ENCODE measurements at regions not wholly inside any gene's neighbourhood (a gene's known extent, or its start where the extent isn't known, plus 50 kb on each side); places are given as distances from the start of the nearest gene placed in this dataset.

- no peak for DNase-seq
Measured at GRCh38 chr10:3350205-3350604, 177.6 kb upstream of the PITRM1 start.

More at GRCh38 chr10:3350205-3350604, 177.6 kb upstream of the PITRM1 start:
- Histone ChIP-seq H4K91ac (ENCODE audit: insufficient read depth, low read depth, low read length) (0 out of 2 replicates have a peak overlapping the region, but pooled peaks have one; percentile 12), H3K4ac (ENCODE audit: low read depth, low read length) (no peak overlapping the region), H3K27me3 (ENCODE audit: control insufficient read depth, insufficient read depth, low read length) (peaks cover 15% of the 10 kb centered on the region), H3K4me3 (ENCODE audit: insufficient read depth, low read depth, low read length) (no peak overlapping the region), H3K36me3 (ENCODE audit: control insufficient read depth, insufficient read depth, low read length) (no peaks in the 10 kb centered on the region), H3K9ac (ENCODE audit: low read depth, low read length) (no peak overlapping the region), H3K4me1 (ENCODE audit: control insufficient read depth, insufficient read depth, low read length) (no peaks in the 10 kb centered on the region), H3K18ac (ENCODE audit: low read depth, low read length) (no peak overlapping the region), H3K14ac (replicated peaks; ENCODE audit: low read depth, low read length) (no peak overlapping the region), H3K4me2 (ENCODE audit: low read depth, low read length) (no peak overlapping the region), H3K56ac (ENCODE audit: extremely low read depth, insufficient read depth, low read length) (no peak overlapping the region), H3K9me1 (ENCODE audit: insufficient read depth, low read length) (0 out of 2 replicates have a peak, but pooled peaks cover 5% of the 10 kb centered on the region), H3K9me3 (ENCODE audit: control insufficient read depth, insufficient read depth, low read length) (no peaks in the 10 kb centered on the region), H3K27ac (ENCODE audit: insufficient read depth, low read length) (no peak overlapping the region), H2BK120ac (ENCODE audit: low read depth, low read length) (no peak overlapping the region), H2AFZ (replicated peaks; ENCODE audit: low read length, poor library complexity) (peak overlapping the region; percentile 33), H3K79me1 (ENCODE audit: low read depth in 1 of 2, low read length in 2 of 2) (no peaks in the 10 kb centered on the region), H2BK15ac (ENCODE audit: low read depth, low read length) (no peak overlapping the region), H3K23ac (ENCODE audit: low read depth, low read length) (no peak overlapping the region), H4K5ac (ENCODE audit: low read depth, low read length) (no peak overlapping the region), H2BK5ac (ENCODE audit: low read depth, low read length, poor library complexity, severe bottlenecking) (no peak overlapping the region), H4K20me1 (ENCODE audit: insufficient read depth, low read length) (no peaks in the 10 kb centered on the region), H2AK5ac (ENCODE audit: low read depth, low read length) (no peak overlapping the region), H2BK20ac (ENCODE audit: low read depth, low read length) (no peak overlapping the region), H2AK9ac (replicated peaks; ENCODE audit: low read depth, low read length, poor library complexity) (peak overlapping the region; percentile 29), H4K8ac (ENCODE audit: low read depth in 2 of 2, low read length in 2 of 2) (no peak overlapping the region)
- intact Hi-C loops (cut with micrococcal nuclease) = no loop called here
- ATAC-seq (ENCODE audit: low read depth) = no peak
- dilution Hi-C loops (cut with HindIII; ENCODE audit: low sequenced_read_pairs, unreplicated experiment) = no loop called here
- ChIA-PET CTCF (interaction anchor here (0.8 kb wide), 1 partner anchor 107 kb away, joined by 7 read pairs; no protein-coding TSS in a partner anchor), POLR2A (ENCODE audit: unreplicated experiment) (no interaction called here)
- TF ChIP-seq BHLHE40 (IDR thresholded peaks at IDR 0.05; ENCODE audit: low read depth, low read length) = no peak
- TF ChIP-seq RAD21 (IDR thresholded peaks at IDR 0.05; ENCODE audit: low read length) = no peak
- TF ChIP-seq CEBPB (IDR thresholded peaks at IDR 0.05; ENCODE audit: low read depth, low read length) = no peak
- TF ChIP-seq POLR2A (IDR thresholded peaks at IDR 0.05; ENCODE audit: low read depth, low read length) = no peak
- TF ChIP-seq CTCF (conservative IDR thresholded peaks at IDR 0.05; ENCODE audit: low read depth, low read length) = no peak
- TF ChIP-seq MAZ (IDR thresholded peaks at IDR 0.05; ENCODE audit: borderline replicate concordance, low read depth, low read length) = no peak
- WGBS, 2 experiments (ENCODE audit: extremely low coverage in 2 of 2, insufficient read length in 1 of 2) = no CpG with 5 or more reads among the region's 11 CpGs
- in situ Hi-C loops (cut with MboI; ENCODE audit: low sequenced_read_pairs) = no loop called here
- BruUV-seq (replicated peaks) = no TSS peak
